WTC11 (cell line): ENCODE measurements at regions not wholly inside any gene's neighbourhood (a gene's known extent, or its start where the extent isn't known, plus 50 kb on each side); places are given as distances from the start of the nearest gene placed in this dataset.

Experiments used
- ETV6 ChIP-seq: sonication (generic); formaldehyde crosslinking; IDR thresholded peaks from 2 replicates; pipeline ENCODE4 v1.8.1; 2022; ENCODE audit warnings: mild to moderate bottlenecking, missing genetic modification reagents
- IRF2 ChIP-seq: sonication (generic); formaldehyde crosslinking; IDR thresholded peaks from 2 replicates; pipeline ENCODE4 v1.8.0; 2022; ENCODE audit warnings: low read depth, missing genetic modification reagents, borderline replicate concordance
- NR2C2 ChIP-seq: sonication (generic); formaldehyde crosslinking; IDR thresholded peaks from 2 replicates; pipeline ENCODE4 v1.8.0; 2022; ENCODE audit warnings: mild to moderate bottlenecking, missing genetic modification reagents
- TF ChIP-seq, protein P1 (sequence below): sonication (generic); formaldehyde crosslinking; IDR thresholded peaks from 2 replicates; pipeline ENCODE4 v1.8.1; 2022; ENCODE audit warnings: mild to moderate bottlenecking, moderate library complexity, missing genetic modification reagents
- TF ChIP-seq, protein P2 (sequence below): fragments of 200-600 bp; IDR thresholded peaks from 2 replicates; pipeline ENCODE4 v1.8.0; 2022; ENCODE audit warnings: antibody characterized with exemption

DNA sequence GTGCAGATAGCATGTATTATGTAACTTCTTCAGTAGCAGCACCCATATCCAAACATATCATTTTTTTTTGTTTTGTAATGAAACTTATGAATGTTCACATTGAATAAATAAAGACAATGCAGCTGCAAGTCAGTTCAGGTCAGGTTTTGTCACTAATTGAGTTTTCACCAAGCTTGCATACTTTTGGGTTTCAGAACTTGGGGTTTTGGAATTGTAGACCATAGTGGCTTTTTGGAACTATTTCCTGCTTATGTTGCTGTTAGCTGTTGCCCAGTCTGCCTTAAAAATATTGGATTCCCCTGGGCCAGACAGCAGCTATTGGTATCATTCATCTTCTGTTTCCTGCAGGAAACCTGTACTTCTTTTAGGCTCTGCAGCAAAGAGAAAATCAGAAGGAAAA lies 113.4 kb upstream of the LIMCH1 start:
- TF ChIP-seq, protein P1, sequence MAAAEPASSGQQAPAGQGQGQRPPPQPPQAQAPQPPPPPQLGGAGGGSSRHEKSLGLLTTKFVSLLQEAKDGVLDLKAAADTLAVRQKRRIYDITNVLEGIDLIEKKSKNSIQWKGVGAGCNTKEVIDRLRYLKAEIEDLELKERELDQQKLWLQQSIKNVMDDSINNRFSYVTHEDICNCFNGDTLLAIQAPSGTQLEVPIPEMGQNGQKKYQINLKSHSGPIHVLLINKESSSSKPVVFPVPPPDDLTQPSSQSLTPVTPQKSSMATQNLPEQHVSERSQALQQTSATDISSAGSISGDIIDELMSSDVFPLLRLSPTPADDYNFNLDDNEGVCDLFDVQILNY = no peak
- TF ChIP-seq ETV6 (CRISPR knock-in tag) (no peak), IRF2 (no peak), NR2C2 (CRISPR knock-in tag) (no peak)
- TF ChIP-seq, protein P2, sequence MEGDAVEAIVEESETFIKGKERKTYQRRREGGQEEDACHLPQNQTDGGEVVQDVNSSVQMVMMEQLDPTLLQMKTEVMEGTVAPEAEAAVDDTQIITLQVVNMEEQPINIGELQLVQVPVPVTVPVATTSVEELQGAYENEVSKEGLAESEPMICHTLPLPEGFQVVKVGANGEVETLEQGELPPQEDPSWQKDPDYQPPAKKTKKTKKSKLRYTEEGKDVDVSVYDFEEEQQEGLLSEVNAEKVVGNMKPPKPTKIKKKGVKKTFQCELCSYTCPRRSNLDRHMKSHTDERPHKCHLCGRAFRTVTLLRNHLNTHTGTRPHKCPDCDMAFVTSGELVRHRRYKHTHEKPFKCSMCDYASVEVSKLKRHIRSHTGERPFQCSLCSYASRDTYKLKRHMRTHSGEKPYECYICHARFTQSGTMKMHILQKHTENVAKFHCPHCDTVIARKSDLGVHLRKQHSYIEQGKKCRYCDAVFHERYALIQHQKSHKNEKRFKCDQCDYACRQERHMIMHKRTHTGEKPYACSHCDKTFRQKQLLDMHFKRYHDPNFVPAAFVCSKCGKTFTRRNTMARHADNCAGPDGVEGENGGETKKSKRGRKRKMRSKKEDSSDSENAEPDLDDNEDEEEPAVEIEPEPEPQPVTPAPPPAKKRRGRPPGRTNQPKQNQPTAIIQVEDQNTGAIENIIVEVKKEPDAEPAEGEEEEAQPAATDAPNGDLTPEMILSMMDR = no peak
